Left ventricle myocardium inferior (tissue), 1 donor: ENCODE measurements at regions not wholly inside any gene's neighbourhood (a gene's known extent, or its start where the extent isn't known, plus 50 kb on each side); places are given as distances from the start of the nearest gene placed in this dataset.

Experiments used
- DNase-seq: peaks from one replicate; pipeline ENCODE4 v3.0.0-alpha.2; 2020
- H3K27ac ChIP-seq: fragments of 200-600 bp; replicated peaks from 2 replicates; pipeline ENCODE4 v1.8.0; 2021
- H3K27me3 ChIP-seq: fragments of 200-600 bp; 2 replicates; pipeline ENCODE4 v1.8.0; 2021; ENCODE audit warnings: low read depth
- H3K36me3 ChIP-seq: fragments of 200-600 bp; 2 replicates; pipeline ENCODE4 v1.8.0; 2021
- H3K4me1 ChIP-seq: fragments of 200-600 bp; 2 replicates; pipeline ENCODE4 v1.8.0; 2021
- H3K4me3 ChIP-seq: fragments of 200-600 bp; 2 replicates; pipeline ENCODE4 v1.8.0; 2021; ENCODE audit warnings: mild to moderate bottlenecking, moderate library complexity
- H3K9me3 ChIP-seq: fragments of 200-600 bp; replicated peaks from 2 replicates; pipeline ENCODE4 v1.8.0; 2021
- intact Hi-C: fragments of 100-400 bp; cut with micrococcal nuclease; formaldehyde crosslinking; loops from one replicate; pipeline ENCODE4 v1.11.0; 2022
- TF ChIP-seq, protein P1 (sequence below): fragments of 200-600 bp; IDR thresholded peaks from 2 replicates; pipeline ENCODE4 v1.8.0; 2021; ENCODE audit warnings: antibody characterized with exemption, mild to moderate bottlenecking, borderline replicate concordance
- donor health status: DM: no; HTN: yes; CAD: no; lungs with severe emphysema.

- Histone ChIP-seq H3K9me3 (no peaks in the 10 kb centered on the region), H3K4me1 (no peaks in the 10 kb centered on the region), H3K4me3 (no peak overlapping the region), H3K36me3 (no peaks in the 10 kb centered on the region), H3K27ac (no peak overlapping the region), H3K27me3 (no peaks in the 10 kb centered on the region)
- intact Hi-C loops, result no loop called here
- no peak for DNase-seq
- TF ChIP-seq, protein P1, sequence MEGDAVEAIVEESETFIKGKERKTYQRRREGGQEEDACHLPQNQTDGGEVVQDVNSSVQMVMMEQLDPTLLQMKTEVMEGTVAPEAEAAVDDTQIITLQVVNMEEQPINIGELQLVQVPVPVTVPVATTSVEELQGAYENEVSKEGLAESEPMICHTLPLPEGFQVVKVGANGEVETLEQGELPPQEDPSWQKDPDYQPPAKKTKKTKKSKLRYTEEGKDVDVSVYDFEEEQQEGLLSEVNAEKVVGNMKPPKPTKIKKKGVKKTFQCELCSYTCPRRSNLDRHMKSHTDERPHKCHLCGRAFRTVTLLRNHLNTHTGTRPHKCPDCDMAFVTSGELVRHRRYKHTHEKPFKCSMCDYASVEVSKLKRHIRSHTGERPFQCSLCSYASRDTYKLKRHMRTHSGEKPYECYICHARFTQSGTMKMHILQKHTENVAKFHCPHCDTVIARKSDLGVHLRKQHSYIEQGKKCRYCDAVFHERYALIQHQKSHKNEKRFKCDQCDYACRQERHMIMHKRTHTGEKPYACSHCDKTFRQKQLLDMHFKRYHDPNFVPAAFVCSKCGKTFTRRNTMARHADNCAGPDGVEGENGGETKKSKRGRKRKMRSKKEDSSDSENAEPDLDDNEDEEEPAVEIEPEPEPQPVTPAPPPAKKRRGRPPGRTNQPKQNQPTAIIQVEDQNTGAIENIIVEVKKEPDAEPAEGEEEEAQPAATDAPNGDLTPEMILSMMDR, result no peak
These were observed 97.7 kb upstream of the FAM180A start for GRCh38 chr7:135846339-135846738.

DNA sequence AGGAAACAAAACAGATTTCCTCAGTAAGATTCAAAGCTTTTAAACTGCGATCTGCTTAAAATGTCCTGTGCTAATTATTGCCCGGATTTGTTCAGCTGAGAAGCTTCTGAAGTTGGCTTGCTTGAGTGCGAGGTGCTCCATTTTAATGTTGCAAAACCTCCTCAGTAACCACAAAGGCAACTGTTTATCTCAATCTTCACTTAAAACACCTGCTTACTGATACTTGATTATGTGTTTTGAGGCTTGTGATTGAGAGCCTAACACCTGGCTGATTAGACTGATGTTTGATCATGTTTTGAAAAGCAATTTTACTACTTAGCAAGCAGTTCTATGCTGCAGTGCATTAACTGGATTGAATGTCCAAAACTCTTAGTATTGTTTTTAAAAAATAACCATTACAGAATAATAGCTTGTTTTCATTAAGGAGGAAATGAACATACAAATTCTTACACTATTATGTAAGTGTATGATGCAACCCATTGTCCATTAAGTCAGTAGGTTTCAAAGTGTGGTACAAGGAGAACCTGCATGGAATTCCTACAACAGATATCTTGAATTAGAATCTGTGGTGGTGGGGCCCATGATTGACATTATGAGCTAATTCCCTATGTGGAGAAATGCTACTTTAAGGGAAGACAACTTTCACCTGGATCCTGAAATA is 96.9 kb upstream of the FAM180A start:
- Histone ChIP-seq H3K4me3 (no peak overlapping the region), H3K36me3 (no peaks in the 10 kb centered on the region), H3K4me1 (no peaks in the 10 kb centered on the region), H3K27ac (no peak overlapping the region), H3K27me3 (no peaks in the 10 kb centered on the region), H3K9me3 (no peaks in the 10 kb centered on the region)
- intact Hi-C loops, result no loop called here
- DNase-seq, result no peak
- TF ChIP-seq, protein P1, result no peak

DNA sequence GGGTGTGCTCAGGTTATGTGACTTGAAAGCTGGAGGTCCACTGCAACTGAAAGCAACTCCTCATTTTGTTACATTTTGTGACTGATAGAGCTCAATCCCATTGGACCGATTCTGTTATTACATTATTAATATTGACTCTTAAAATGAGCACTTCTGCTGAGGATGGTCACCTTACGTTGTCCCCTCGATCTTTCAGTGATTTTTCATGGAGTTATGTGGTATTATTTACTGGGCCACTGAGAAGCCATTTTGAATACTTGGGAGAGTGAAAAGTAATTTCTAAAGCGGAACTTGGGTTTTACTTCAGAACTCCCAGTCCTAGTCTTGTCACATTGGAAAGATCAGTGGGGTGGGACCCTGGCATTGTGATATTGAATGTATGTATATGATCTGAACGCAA is 96.3 kb upstream of the FAM180A start:
- Histone ChIP-seq H3K36me3 (no peaks in the 10 kb centered on the region), H3K4me3 (no peak overlapping the region), H3K27ac (no peak overlapping the region), H3K4me1 (no peaks in the 10 kb centered on the region), H3K27me3 (no peaks in the 10 kb centered on the region), H3K9me3 (no peaks in the 10 kb centered on the region)
- TF ChIP-seq, protein P1, result no peak
- DNase-seq, result no peak
- intact Hi-C loops, result no loop called here

DNA sequence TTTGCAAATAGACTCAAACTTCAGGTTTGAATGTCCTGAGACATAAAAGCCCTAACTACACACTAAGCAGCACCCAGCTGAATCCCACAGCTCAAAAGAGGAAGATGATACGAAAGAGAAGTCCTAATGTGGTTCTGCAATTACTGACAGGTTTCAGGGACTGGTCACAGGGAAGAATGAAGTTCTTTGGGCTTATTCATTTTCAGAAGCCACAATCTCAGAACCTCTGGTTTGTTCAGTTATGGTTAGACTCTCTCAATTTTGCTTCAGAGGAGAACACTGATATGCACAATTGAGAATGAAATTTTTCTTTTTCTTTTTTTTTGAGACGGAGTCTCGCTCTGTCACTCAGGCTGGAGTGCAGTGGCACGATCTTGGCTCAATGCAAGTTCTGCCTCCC is 94.6 kb upstream of the FAM180A start:
- no peaks in the 10 kb centered on the region for H3K27me3 ChIP-seq
- no peak overlapping the region for H3K4me3 ChIP-seq
- H3K4me1 ChIP-seq, result no peaks in the 10 kb centered on the region
- no peaks in the 10 kb centered on the region for H3K9me3 ChIP-seq
- DNase-seq, result no peak
- no peaks in the 10 kb centered on the region for H3K36me3 ChIP-seq
- H3K27ac ChIP-seq, result no peak overlapping the region
- intact Hi-C loops, result no loop called here
- TF ChIP-seq, protein P1, result no peak

- Histone ChIP-seq H3K27ac (no peak overlapping the region), H3K27me3 (no peaks in the 10 kb centered on the region), H3K4me1 (no peaks in the 10 kb centered on the region), H3K9me3 (no peaks in the 10 kb centered on the region), H3K4me3 (no peak overlapping the region), H3K36me3 (no peaks in the 10 kb centered on the region)
- intact Hi-C loops, result no loop called here
- TF ChIP-seq, protein P1, result no peak
- DNase-seq, result no peak
These were observed 94.0 kb upstream of the FAM180A start for GRCh38 chr7:135842446-135843179.
